ENCODE measurements at regions not wholly inside any gene's neighbourhood (a gene's known extent, or its start where the extent isn't known, plus 50 kb on each side); places are given as distances from the start of the nearest gene placed in this dataset.

GRCh38 chr20:53666144-53666543, 72.5 kb upstream of the ZNF217 start:
- no peak for TF ChIP-seq LEF1 (IDR thresholded peaks at IDR 0.05; ENCODE audit: borderline replicate concordance)
- TF ChIP-seq SP1 (IDR thresholded peaks at IDR 0.05): no peak
- TF ChIP-seq ARNT (IDR thresholded peaks at IDR 0.05): no peak
